HG03558 (cell line): ENCODE measurements at regions not wholly inside any gene's neighbourhood (a gene's known extent, or its start where the extent isn't known, plus 50 kb on each side); places are given as distances from the start of the nearest gene placed in this dataset.
"Not testable (repeated sequence)": the region's sequence is repeated elsewhere in the genome, so short reads cannot be mapped to it uniquely, and the experiment has no call there.

Experiments
- ATAC-seq: cut with Tn5 transposase; IDR thresholded peaks from one replicate; pipeline ENCODE4 v1.9.1; 2021; ENCODE audit warnings: moderate number of reproducible peaks; ENCODE audit not compliant: unreplicated experiment; ENCODE audit errors: extremely low read depth

GRCh38 chr6:28816909-28817807 lies 106.6 kb downstream of the TRIM27 start:
- no peak for ATAC-seq

- no peak for ATAC-seq
These were observed 106.0 kb downstream of the TRIM27 start for GRCh38 chr6:28817808-28818145.

GRCh38 chr6:28824793-28825731 lies 98.7 kb downstream of the TRIM27 start:
- ATAC-seq = no peak

- ATAC-seq = no peak
These were observed 98.0 kb downstream of the TRIM27 start for GRCh38 chr6:28825732-28826293.

- ATAC-seq = not testable (repeated sequence)
These were observed 92.1 kb downstream of the TRIM27 start for GRCh38 chr6:28831683-28832082.

GRCh38 chr6:28836703-28837102 lies 87.1 kb downstream of the TRIM27 start:
- not testable (repeated sequence) for ATAC-seq

GRCh38 chr6:28838289-28838633 lies 85.5 kb downstream of the TRIM27 start:
- ATAC-seq = no peak

- ATAC-seq = no peak
These were observed 84.9 kb downstream of the TRIM27 start for GRCh38 chr6:28838634-28839442.

GRCh38 chr6:28839443-28840120 lies 84.2 kb downstream of the TRIM27 start:
- ATAC-seq = no peak

- no peak for ATAC-seq
These were observed 82.5 kb downstream of the TRIM27 start for GRCh38 chr6:28841290-28841689.

GRCh38 chr6:28848756-28849155 lies 75.0 kb downstream of the TRIM27 start:
- not testable (repeated sequence) for ATAC-seq
